ENCODE measurements at regions not wholly inside any gene's neighbourhood (a gene's known extent, or its start where the extent isn't known, plus 50 kb on each side); places are given as distances from the start of the nearest gene placed in this dataset.

- DNase-seq (ENCODE audit: low read depth, low spot score): no peak
Measured at GRCh38 chr15:70492240-70493177, 270.8 kb downstream of the UACA start.

GRCh38 chr15:70491641-70492040 is 271.7 kb downstream of the UACA start:
- no peak for DNase-seq (ENCODE audit: low read depth, low spot score)

GRCh38 chr15:70491201-70491621 is 272.1 kb downstream of the UACA start:
- no peak for DNase-seq (ENCODE audit: low read depth, low spot score)

GRCh38 chr15:70490838-70491155 is 272.6 kb downstream of the UACA start:
- DNase-seq (ENCODE audit: low read depth, low spot score): no peak

- DNase-seq (ENCODE audit: low read depth, low spot score): no peak
Measured at GRCh38 chr15:70490148-70490837, 273.1 kb downstream of the UACA start.

GRCh38 chr15:70488941-70489848 is 274.2 kb downstream of the UACA start:
- no peak for DNase-seq (ENCODE audit: low read depth, low spot score)

- no peak for DNase-seq (ENCODE audit: low read depth, low spot score)
Measured at GRCh38 chr15:70488002-70488605, 275.3 kb downstream of the UACA start.

- DNase-seq (ENCODE audit: low read depth, low spot score): no peak
Measured at GRCh38 chr15:70487387-70487740, 276.0 kb downstream of the UACA start.

- DNase-seq (ENCODE audit: low read depth, low spot score): no peak
Measured at GRCh38 chr15:70486451-70487386, 276.6 kb downstream of the UACA start.

- DNase-seq (ENCODE audit: low read depth, low spot score): no peak
Measured at GRCh38 chr15:70486012-70486411, 277.3 kb downstream of the UACA start.

GRCh38 chr15:70484993-70485392 is 278.4 kb downstream of the UACA start:
- no peak for DNase-seq (ENCODE audit: low read depth, low spot score)

- no peak for DNase-seq (ENCODE audit: low read depth, low spot score)
Measured at GRCh38 chr15:70483513-70483912, 279.8 kb downstream of the UACA start.

GRCh38 chr15:70480196-70480856 is 283.0 kb downstream of the UACA start:
- no peak for DNase-seq (ENCODE audit: low read depth, low spot score)

- no peak for DNase-seq (ENCODE audit: low read depth, low spot score)
Measured at GRCh38 chr15:70479785-70480184, 283.6 kb downstream of the UACA start.

- DNase-seq (ENCODE audit: low read depth, low spot score): no peak
Measured at GRCh38 chr15:70479056-70479455, 284.3 kb downstream of the UACA start.

- no peak for DNase-seq (ENCODE audit: low read depth, low spot score)
Measured at GRCh38 chr15:70478251-70478990, 284.9 kb downstream of the UACA start.

- no peak for DNase-seq (ENCODE audit: low read depth, low spot score)
Measured at GRCh38 chr15:70477750-70478250, 285.6 kb downstream of the UACA start.

- no peak for DNase-seq (ENCODE audit: low read depth, low spot score)
Measured at GRCh38 chr15:70476441-70476840, 286.9 kb downstream of the UACA start.

- DNase-seq (ENCODE audit: low read depth, low spot score): no peak
Measured at GRCh38 chr15:70475921-70476320, 287.4 kb downstream of the UACA start.
